GM21423 (cell line): ENCODE measurements at regions not wholly inside any gene's neighbourhood (a gene's known extent, or its start where the extent isn't known, plus 50 kb on each side); places are given as distances from the start of the nearest gene placed in this dataset.

ENCODE experiments used
- ATAC-seq: cut with Tn5 transposase; IDR thresholded peaks from one replicate; pipeline ENCODE4 v1.9.1; 2021; ENCODE audit warnings: mild to moderate bottlenecking, moderate library complexity; ENCODE audit not compliant: unreplicated experiment

- ATAC-seq = no peak
Measured at GRCh38 chr12:90064852-90065801, 356.5 kb upstream of the ATP2B1 start.

DNA sequence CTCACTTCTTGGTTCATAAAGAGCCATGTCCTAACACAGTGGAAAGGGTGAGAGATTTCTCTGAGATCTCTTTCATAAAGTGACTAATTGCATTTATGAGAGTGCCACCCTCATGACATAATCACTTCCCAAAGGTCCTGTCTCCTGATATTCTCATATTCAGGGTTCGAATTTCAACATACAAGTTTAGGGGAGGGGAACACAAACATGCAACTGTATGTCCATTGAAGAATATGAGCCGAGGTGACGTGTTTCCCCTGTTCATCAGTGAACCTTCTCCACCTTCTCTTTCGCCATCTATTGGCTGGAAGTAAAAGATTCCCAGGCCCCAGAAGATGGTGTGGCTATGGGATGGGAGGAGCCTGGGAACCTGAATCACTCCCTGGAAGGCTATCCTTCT is 354.2 kb upstream of the ATP2B1 start:
- ATAC-seq = no peak

- no peak for ATAC-seq
Measured at GRCh38 chr12:90061809-90062208, 353.2 kb upstream of the ATP2B1 start.

DNA sequence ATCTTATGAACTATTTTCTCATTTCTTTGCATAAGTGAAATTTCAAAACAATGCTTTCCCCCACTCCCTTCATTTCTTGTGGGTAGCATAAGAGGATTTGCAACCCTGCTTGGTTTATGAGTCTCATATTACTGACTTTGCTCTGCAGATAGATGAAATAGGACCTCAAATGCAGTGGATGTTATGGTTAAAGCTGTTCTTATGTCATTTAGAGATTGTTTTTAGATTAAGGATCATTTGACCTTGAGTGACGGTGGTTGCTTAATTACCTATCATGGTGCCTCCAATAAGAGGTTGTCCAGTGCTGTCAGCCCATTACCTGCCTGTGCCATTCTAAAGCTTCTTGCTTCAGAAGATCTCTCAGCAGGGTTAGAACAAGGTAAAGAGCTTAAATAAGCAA is 351.4 kb upstream of the ATP2B1 start:
- ATAC-seq = no peak

- no peak for ATAC-seq
Measured at GRCh38 chr12:90058704-90059103, 350.1 kb upstream of the ATP2B1 start.

DNA sequence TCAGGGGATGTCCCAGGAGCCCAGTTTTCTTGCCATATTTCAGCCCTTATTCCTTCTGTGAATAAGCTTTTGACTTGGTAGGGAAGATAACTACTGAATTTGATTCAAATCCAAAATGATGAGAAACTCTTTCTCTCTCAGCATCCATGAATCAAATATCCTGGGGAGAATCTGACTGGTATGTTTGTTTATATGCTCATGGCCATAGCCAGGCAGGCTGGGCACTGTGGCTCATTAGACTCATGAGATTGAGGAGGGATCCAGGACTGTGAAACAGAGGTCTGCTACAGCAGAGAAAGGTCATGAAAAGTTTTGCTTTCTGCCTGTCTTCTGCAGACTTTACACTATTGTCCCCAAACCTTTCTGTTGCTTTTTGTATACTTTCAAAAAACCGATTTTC is 346.4 kb upstream of the ATP2B1 start:
- no peak for ATAC-seq

- no peak for ATAC-seq
Measured at GRCh38 chr12:90048918-90049317, 340.3 kb upstream of the ATP2B1 start.

DNA sequence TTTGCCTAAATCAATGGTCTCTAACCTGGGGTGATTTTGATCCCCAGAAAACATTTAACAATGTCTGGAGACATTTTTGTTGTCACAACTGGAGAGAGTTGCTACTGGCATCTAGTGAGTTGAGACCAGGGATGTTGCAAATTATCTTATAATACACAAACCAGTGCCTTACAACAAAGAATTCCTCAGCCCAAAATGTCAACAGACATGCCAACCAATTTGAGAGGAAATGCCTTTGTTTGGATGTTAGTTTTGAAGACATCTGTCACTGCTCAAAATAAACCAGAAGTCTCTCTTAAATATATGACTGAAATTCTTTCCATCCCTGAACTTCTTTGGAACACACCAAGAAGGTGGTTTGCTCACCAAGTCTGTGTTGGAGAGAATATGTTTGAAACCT is 336.9 kb upstream of the ATP2B1 start:
- no peak for ATAC-seq

DNA sequence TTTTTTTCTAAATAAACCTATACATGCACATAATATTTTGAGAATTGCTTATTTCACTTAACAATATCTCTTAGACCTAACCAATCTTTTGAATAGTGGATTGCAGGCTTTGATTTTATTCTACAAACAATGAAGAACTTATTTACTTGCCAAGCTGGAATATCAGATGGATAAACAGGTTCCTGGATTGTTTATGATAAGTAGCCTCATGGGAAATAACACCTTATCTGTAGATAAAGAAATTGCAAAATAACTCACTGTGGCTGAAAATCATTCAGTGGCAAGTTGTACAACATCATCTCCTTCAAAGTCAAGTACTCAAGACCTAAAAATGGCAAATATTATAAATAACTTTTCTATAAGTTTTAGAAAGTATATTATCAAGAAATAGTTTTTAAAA is 335.4 kb upstream of the ATP2B1 start:
- ATAC-seq = no peak

- ATAC-seq = no peak
Measured at GRCh38 chr12:90042920-90043641, 334.4 kb upstream of the ATP2B1 start.

DNA sequence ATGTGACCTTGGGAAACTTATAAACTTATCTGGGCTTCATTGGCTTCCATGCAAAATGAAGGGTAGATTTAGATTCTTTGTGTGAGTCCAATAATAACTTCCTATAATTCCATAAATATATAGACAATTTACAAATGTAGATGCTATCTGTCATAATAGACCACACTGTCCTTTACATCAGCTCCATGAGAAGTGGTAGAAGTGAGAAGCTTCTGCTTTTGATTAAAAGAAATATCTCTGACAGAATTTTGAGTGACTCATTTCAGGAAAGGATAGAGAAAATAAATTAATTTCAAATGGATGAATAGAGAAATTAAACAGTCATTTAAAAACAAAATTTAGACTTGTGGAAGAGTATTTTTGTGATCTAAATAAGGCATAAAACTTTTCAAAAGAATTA is 329.7 kb upstream of the ATP2B1 start:
- ATAC-seq = no peak

DNA sequence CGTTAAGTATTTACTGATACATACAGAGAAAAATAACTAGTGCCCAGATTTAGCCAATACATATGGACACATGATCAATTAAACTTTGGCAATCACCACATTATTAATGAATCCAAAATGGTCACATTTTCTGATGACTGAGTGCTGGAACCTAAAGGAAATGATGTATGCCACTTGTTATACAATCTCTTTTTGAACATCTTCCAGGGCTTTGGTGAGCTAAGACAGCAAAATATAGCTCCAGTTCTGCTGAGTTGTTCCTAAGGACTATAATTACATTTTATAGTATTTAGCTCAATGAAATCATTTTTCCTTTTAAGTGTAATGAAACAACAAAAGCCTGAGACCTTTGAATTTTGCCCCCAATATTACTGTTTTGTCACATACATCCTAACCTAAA is 329.1 kb upstream of the ATP2B1 start:
- no peak for ATAC-seq

- no peak for ATAC-seq
Measured at GRCh38 chr12:90036637-90037036, 328.0 kb upstream of the ATP2B1 start.

DNA sequence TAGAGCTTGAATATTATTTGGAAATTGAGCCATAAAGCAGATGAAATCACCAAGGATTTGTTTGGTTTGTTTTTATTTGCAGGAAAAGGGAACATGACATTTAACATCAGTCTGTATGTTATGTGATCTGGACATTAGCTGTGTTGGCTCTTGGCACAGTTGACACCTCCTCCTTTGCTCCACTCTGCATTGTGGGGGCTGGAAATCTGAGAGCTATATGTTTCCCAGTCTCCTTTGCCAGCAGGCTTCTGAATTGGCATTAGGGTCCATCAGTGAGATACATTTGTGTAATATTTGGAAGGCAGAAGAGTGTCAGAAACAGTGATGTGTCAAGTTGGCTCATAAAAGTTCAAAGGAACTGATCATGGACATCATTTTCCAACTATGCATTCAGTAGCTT is 322.1 kb upstream of the ATP2B1 start:
- ATAC-seq = no peak

- no peak for ATAC-seq
Measured at GRCh38 chr12:90029317-90029716, 320.7 kb upstream of the ATP2B1 start.

DNA sequence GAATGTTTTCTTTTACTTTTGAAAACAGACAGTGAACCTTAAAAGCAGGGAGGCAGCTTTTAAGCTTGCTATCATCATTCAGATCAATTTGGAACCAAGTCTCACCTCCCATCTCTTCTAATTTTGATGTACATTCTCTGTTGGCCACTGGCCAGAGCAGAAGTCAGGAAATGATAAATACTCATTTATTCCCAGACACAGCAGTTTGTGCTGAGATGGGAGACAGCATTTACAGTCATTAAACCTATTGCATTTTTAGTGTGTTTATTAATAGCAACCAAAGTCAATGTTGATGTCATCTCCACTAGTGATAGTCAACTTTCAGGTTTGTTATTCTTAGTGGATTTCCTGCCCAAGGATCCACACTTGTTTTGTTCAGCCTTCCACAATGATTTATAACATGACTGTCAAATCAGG is 320.0 kb upstream of the ATP2B1 start:
- ATAC-seq = no peak

DNA sequence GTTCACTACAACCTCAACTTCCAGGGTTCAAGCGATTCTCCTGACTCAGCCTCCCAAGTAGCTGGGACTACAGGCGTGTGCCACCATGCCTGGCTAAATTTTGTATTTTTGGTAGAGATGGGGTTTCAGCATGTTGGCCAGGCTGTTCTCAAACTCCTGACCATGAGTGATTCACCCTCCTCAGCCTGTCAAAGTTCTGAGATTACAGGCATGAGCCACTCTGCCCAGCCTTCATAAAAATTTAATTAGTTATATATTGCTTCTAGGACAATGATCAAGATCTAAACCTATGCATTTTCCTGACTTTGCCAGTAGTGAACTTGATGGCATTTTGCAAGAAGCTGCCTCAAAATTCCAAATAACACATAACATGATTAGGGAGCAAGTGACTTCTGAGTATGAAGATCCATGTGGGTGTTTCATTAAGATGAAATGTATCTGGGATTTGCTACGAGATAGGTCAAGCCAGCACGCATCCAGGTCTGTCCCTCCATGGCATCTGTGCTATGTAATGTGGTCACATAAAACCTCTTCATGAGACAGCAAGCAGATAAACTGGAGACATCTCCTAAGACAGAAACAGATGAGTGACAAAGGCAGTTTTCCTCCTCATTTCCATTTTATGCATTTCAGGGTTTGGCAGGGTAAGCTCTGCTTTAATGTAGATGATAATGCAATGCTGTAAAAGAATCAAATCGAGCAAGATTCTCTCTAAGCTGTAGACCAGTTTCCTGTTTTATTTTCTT is 319.4 kb upstream of the ATP2B1 start:
- no peak for ATAC-seq

- ATAC-seq = no peak
Measured at GRCh38 chr12:90027041-90027440, 318.4 kb upstream of the ATP2B1 start.

- ATAC-seq = no peak
Measured at GRCh38 chr12:90026516-90026915, 317.9 kb upstream of the ATP2B1 start.

DNA sequence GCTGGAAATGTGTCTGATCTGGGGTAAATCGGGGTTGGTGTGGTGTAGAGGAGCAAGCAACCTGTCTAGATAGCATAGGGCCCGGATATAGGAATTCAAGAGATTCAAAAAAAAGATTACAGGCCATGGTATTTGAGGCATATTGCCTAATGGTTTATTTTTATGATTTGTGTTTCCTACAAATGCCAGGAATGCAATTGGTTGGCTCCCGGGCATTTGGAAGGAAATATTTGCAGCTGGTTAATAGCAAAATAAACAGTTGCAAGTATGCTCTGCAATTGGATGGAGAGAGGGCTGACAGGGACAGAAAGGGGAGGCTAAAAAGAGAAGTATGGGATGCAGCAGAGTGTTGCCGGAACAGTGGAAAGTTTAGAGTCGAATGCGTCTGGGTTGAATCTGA is 315.6 kb upstream of the ATP2B1 start:
- no peak for ATAC-seq

DNA sequence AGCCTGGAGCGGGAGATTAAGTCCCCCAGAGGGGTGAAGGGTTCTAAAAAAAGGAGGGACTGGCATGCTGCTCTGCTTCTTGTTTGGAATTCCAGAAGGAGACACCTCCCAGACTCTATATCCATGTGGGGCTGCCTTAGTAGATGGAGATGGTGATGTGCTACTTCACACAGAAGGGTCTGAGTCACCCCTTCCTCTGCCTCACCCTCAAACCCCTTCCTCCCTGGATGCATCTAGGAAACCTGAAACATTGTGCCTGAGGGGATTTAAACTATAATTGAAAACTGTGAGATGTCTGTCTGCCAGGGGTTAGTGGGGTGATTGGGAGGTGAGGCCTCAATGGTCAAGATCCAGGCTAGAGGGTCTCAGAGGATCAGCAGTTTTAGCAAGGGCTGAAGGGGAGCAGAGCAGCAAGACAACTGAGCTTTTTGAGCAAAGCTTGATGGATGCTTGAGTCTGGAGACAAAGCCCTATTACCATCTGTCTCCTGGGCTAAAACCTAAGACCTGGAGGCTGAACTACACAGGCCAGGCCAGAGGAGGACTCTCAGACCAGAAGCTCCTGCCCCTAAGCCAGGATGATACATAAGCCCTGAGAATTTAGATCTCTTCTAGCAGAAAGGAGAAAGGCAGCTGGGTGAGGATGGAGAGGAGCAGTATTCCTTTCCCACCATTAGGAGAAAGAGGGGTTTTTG is 314.7 kb upstream of the ATP2B1 start:
- no peak for ATAC-seq
